T47D (cell line): ENCODE measurements at regions not wholly inside any gene's neighbourhood (a gene's known extent, or its start where the extent isn't known, plus 50 kb on each side); places are given as distances from the start of the nearest gene placed in this dataset.
A peak's percentile ranks its signal among the peaks of the same experiment; 100 is the strongest.

Source experiments
- DNase-seq, 2 experiments: peaks; one replicate each; pipeline versions ENCODE4 v3.0.0 to v3.0.0-alpha.2; 2011 to 2012; ENCODE audit warnings: low read depth in 1 of 2, low spot score in 1 of 2
- JUND ChIP-seq: IDR thresholded peaks from 2 replicates; pipeline ENCODE4 v1.6.1; 2012; ENCODE audit warnings: low read depth
- in situ Hi-C: cut with HindIII; loops from 2 replicates; pipeline ENCODE4 v1.10.0; 2016; ENCODE audit warnings: low sequenced_read_pairs, low pct_unique_long_range_greater_than_20kb

- in situ Hi-C loops: no loop called here
- no peak for DNase-seq
- TF ChIP-seq JUND: no peak
Measured at GRCh38 chr14:26870096-26870495, 272.3 kb upstream of the NOVA1 start.

- DNase-seq: no peak
- in situ Hi-C loops: no loop called here
- TF ChIP-seq JUND: no peak
Measured at GRCh38 chr14:26870722-26871617, 273.1 kb upstream of the NOVA1 start.

GRCh38 chr14:26872515-26873361 is 274.9 kb upstream of the NOVA1 start:
- no peak for TF ChIP-seq JUND
- in situ Hi-C loops: no loop called here
- peak; percentile 9 to 28 for DNase-seq

GRCh38 chr14:26873362-26873960 is 275.6 kb upstream of the NOVA1 start:
- TF ChIP-seq JUND: no peak
- DNase-seq: no peak
- in situ Hi-C loops: no loop called here

- no peak for TF ChIP-seq JUND
- in situ Hi-C loops: no loop called here
- no peak for DNase-seq
Measured at GRCh38 chr14:26887847-26888246, 290.0 kb upstream of the NOVA1 start.

- in situ Hi-C loops: no loop called here
- no peak for TF ChIP-seq JUND
Measured at GRCh38 chr14:26888592-26888991, 290.8 kb upstream of the NOVA1 start.

GRCh38 chr14:26896447-26896846 is 298.6 kb upstream of the NOVA1 start:
- no peak for DNase-seq
- no peak for TF ChIP-seq JUND
- in situ Hi-C loops: no loop called here

More at GRCh38 chr14:26888592-26888991, 290.8 kb upstream of the NOVA1 start:
- DNase-seq: no peak

- TF ChIP-seq JUND: no peak
- DNase-seq: no peak
- in situ Hi-C loops: no loop called here
Measured at GRCh38 chr14:26897196-26897595, 299.4 kb upstream of the NOVA1 start.

GRCh38 chr14:26905229-26905628 is 307.4 kb upstream of the NOVA1 start:
- DNase-seq: peak in 1 of 2 experiments; percentile 63
- in situ Hi-C loops: no loop called here
- no peak for TF ChIP-seq JUND

GRCh38 chr14:26913786-26914185 is 316.0 kb upstream of the NOVA1 start:
- TF ChIP-seq JUND: no peak
- in situ Hi-C loops: no loop called here
- no peak for DNase-seq

- no peak for TF ChIP-seq JUND
- DNase-seq: peak in 1 of 2 experiments; percentile 37
- in situ Hi-C loops: no loop called here
Measured at GRCh38 chr14:26917086-26917485, 319.3 kb upstream of the NOVA1 start.

GRCh38 chr14:26925876-26926584 is 328.2 kb upstream of the NOVA1 start:
- TF ChIP-seq JUND: no peak
- no peak for DNase-seq
- in situ Hi-C loops: no loop called here
